Left ventricle myocardium superior (tissue), 1 donor: ENCODE measurements at regions not wholly inside any gene's neighbourhood (a gene's known extent, or its start where the extent isn't known, plus 50 kb on each side); places are given as distances from the start of the nearest gene placed in this dataset.
"Not testable (repeated sequence)": the region's sequence is repeated elsewhere in the genome, so short reads cannot be mapped to it uniquely, and the experiment has no call there.

ENCODE experiments used
- ATAC-seq: fragments of 200-7000 bp; cut with Tn5 transposase; one replicate; pipeline ENCODE4 v1.9.1; 2020; ENCODE audit warnings: mild to moderate bottlenecking, moderate library complexity
- DNase-seq: peaks from one replicate; pipeline ENCODE4 v3.0.0-alpha.2; 2020
- intact Hi-C: fragments of 100-400 bp; cut with micrococcal nuclease; formaldehyde crosslinking; loops from one replicate; pipeline ENCODE4 v1.11.0; 2022
- donor health status: DM: no; HTN: yes; CAD: no; lungs with severe emphysema.

GRCh38 chr12:58681730-58682129, 238.6 kb downstream of the LRIG3 start:
- intact Hi-C loops = no loop called here
- DNase-seq (no peak), ATAC-seq (no peak)

GRCh38 chr12:58695263-58695662, 225.0 kb downstream of the LRIG3 start:
- intact Hi-C loops = no loop called here
- ATAC-seq = no peak
- DNase-seq = no peak

GRCh38 chr12:58701536-58701935, 218.8 kb downstream of the LRIG3 start:
- intact Hi-C loops = no loop called here
- ATAC-seq (no peak), DNase-seq (no peak)

- ATAC-seq = no peak
- intact Hi-C loops = no loop called here
- no peak for DNase-seq
Measured at GRCh38 chr12:58703866-58704265, 216.4 kb downstream of the LRIG3 start.

GRCh38 chr12:58704770-58705169, 215.5 kb downstream of the LRIG3 start:
- ATAC-seq, DNase-seq, intact Hi-C loops: not testable (repeated sequence)

GRCh38 chr12:58710901-58711300, 209.4 kb downstream of the LRIG3 start:
- intact Hi-C loops = no loop called here
- no peak for ATAC-seq
- DNase-seq = no peak

- DNase-seq (no peak), ATAC-seq (no peak)
- intact Hi-C loops = no loop called here
Measured at GRCh38 chr12:58711974-58712373, 208.3 kb downstream of the LRIG3 start.

- DNase-seq (no peak), ATAC-seq (no peak)
Measured at GRCh38 chr12:58712976-58713375, 207.3 kb downstream of the LRIG3 start.

GRCh38 chr12:58719161-58719560, 201.1 kb downstream of the LRIG3 start:
- intact Hi-C loops = no loop called here
- ATAC-seq (no peak), DNase-seq (no peak)

More at GRCh38 chr12:58712976-58713375, 207.3 kb downstream of the LRIG3 start:
- intact Hi-C loops = no loop called here

- intact Hi-C loops = no loop called here
- DNase-seq (no peak), ATAC-seq (no peak)
Measured at GRCh38 chr12:58720421-58720820, 199.9 kb downstream of the LRIG3 start.

- intact Hi-C loops = no loop called here
- DNase-seq = no peak
Measured at GRCh38 chr12:58725400-58726105, 194.8 kb downstream of the LRIG3 start.

GRCh38 chr12:58727521-58727920, 192.8 kb downstream of the LRIG3 start:
- no peak for ATAC-seq
- no peak for DNase-seq
- intact Hi-C loops = no loop called here

More at GRCh38 chr12:58725400-58726105, 194.8 kb downstream of the LRIG3 start:
- no peak for ATAC-seq

- DNase-seq (no peak), ATAC-seq (no peak)
- intact Hi-C loops = no loop called here
Measured at GRCh38 chr12:58728397-58728796, 191.9 kb downstream of the LRIG3 start.

GRCh38 chr12:58731096-58731495, 189.2 kb downstream of the LRIG3 start:
- ATAC-seq (no peak), DNase-seq (no peak)
- intact Hi-C loops = no loop called here

- ATAC-seq (no peak), DNase-seq (no peak)
- intact Hi-C loops = no loop called here
Measured at GRCh38 chr12:58732894-58733293, 187.4 kb downstream of the LRIG3 start.

GRCh38 chr12:58741226-58741625, 179.1 kb downstream of the LRIG3 start:
- intact Hi-C loops = no loop called here
- ATAC-seq (no peak), DNase-seq (no peak)

- ATAC-seq (no peak), DNase-seq (no peak)
- intact Hi-C loops = no loop called here
Measured at GRCh38 chr12:58745348-58746125, 174.8 kb downstream of the LRIG3 start.

GRCh38 chr12:58747533-58747932, 172.8 kb downstream of the LRIG3 start:
- ATAC-seq = no peak
- no peak for DNase-seq

GRCh38 chr12:58750484-58750883, 169.8 kb downstream of the LRIG3 start:
- no peak for DNase-seq
- intact Hi-C loops = no loop called here
- no peak for ATAC-seq

More at GRCh38 chr12:58747533-58747932, 172.8 kb downstream of the LRIG3 start:
- intact Hi-C loops = no loop called here

- intact Hi-C loops = no loop called here
- ATAC-seq = peak; percentile 43
- no peak for DNase-seq
Measured at GRCh38 chr12:58757422-58757821, 162.9 kb downstream of the LRIG3 start.

GRCh38 chr12:58759745-58760144, 160.6 kb downstream of the LRIG3 start:
- intact Hi-C loops, ATAC-seq, DNase-seq: not testable (repeated sequence)
